22Rv1 (cell line): ENCODE measurements at regions not wholly inside any gene's neighbourhood (a gene's known extent, or its start where the extent isn't known, plus 50 kb on each side); places are given as distances from the start of the nearest gene placed in this dataset.

Source experiments
- H3K27ac ChIP-seq: fragments of 450-650 bp; 2 replicates; pipeline ENCODE4 v1.5.1; 2017
- CTCF ChIP-seq: fragments of 450-650 bp; IDR thresholded peaks from 2 replicates; pipeline ENCODE4 v1.5.1; 2017; ENCODE audit warnings: mild to moderate bottlenecking
- ZFX ChIP-seq: fragments of 450-650 bp; IDR thresholded peaks from 2 replicates; pipeline ENCODE4 v1.6.1; 2017; ENCODE audit warnings: antibody characterized with exemption, borderline replicate concordance

- TF ChIP-seq ZFX (no peak), CTCF (no peak)
- H3K27ac ChIP-seq = no peak overlapping the region; the same call in 1 of the 2 replicates
These were observed 442.4 kb downstream of the TYW1 start for GRCh38 chr7:67438913-67439505.

- H3K27ac ChIP-seq = no peak overlapping the region
- no peak for TF ChIP-seq CTCF
- TF ChIP-seq ZFX = no peak
These were observed 443.7 kb downstream of the TYW1 start for GRCh38 chr7:67440321-67440720.

GRCh38 chr7:67445728-67446127, 449.1 kb downstream of the TYW1 start:
- no peak overlapping the region for H3K27ac ChIP-seq

GRCh38 chr7:67447297-67447696, 450.7 kb downstream of the TYW1 start:
- TF ChIP-seq CTCF (no peak), ZFX (no peak)
- H3K27ac ChIP-seq = no peak overlapping the region

More at GRCh38 chr7:67445728-67446127, 449.1 kb downstream of the TYW1 start:
- TF ChIP-seq CTCF (no peak), ZFX (no peak)

- TF ChIP-seq CTCF = no peak
- no peak overlapping the region for H3K27ac ChIP-seq
These were observed 451.6 kb downstream of the TYW1 start for GRCh38 chr7:67448271-67448670.

GRCh38 chr7:67450171-67450570, 453.5 kb downstream of the TYW1 start:
- TF ChIP-seq ZFX (no peak), CTCF (no peak)
- H3K27ac ChIP-seq = no peak overlapping the region

GRCh38 chr7:67451306-67451705, 454.7 kb downstream of the TYW1 start:
- no peak overlapping the region for H3K27ac ChIP-seq
- no peak for TF ChIP-seq ZFX

- H3K27ac ChIP-seq = no peak overlapping the region
- TF ChIP-seq ZFX (no peak), CTCF (no peak)
These were observed 455.9 kb downstream of the TYW1 start for GRCh38 chr7:67452516-67453026.
